ENCODE measurements at regions not wholly inside any gene's neighbourhood (a gene's known extent, or its start where the extent isn't known, plus 50 kb on each side); places are given as distances from the start of the nearest gene placed in this dataset.

- H3K27me3 ChIP-seq (replicated peaks in 1 of 7): no peaks in the 10 kb centered on the region
- no peak overlapping the region for H3K4me3 ChIP-seq
- intact Hi-C loops (cut with DNase I; ENCODE audit: low total_unique reads): no loop called here
- no peak for DNase-seq
- no peak overlapping the region for H3K27ac ChIP-seq
- H3K4me1 ChIP-seq: no peaks in the 10 kb centered on the region
- no peak for TF ChIP-seq CTCF (IDR thresholded peaks at IDR 0.05 in 8 of 11, conservative IDR thresholded peaks at IDR 0.05 in 3 of 11)
- no peak for TF ChIP-seq POLR2AphosphoS5 (IDR thresholded peaks at IDR 0.05)
- no peak for TF ChIP-seq POLR2A (IDR thresholded peaks at IDR 0.05)
- no peaks in the 10 kb centered on the region for H3K36me3 ChIP-seq
- WGBS, 5 donors: 78 to 94% (median 88%) methylated on average over 1 of the region's 1 CpG
- no peaks in the 10 kb centered on the region for H3K9me3 ChIP-seq
These were observed 572.3 kb downstream of the PYDC2 start for GRCh38 chr3:192033246-192033645.

GRCh38 chr3:192038726-192039125, 577.8 kb downstream of the PYDC2 start:
- 70 to 82% (median 78%) methylated on average over 3 of the region's 3 CpGs for WGBS, 5 donors
- no peak overlapping the region for H3K4me3 ChIP-seq
- no peaks in the 10 kb centered on the region for H3K4me1 ChIP-seq
- no peaks in the 10 kb centered on the region for H3K9me3 ChIP-seq
- no peak for TF ChIP-seq POLR2A (IDR thresholded peaks at IDR 0.05)
- no peak for TF ChIP-seq CTCF (IDR thresholded peaks at IDR 0.05 in 8 of 11, conservative IDR thresholded peaks at IDR 0.05 in 3 of 11)
- no peak for TF ChIP-seq POLR2AphosphoS5 (IDR thresholded peaks at IDR 0.05)
- no peak for DNase-seq
- intact Hi-C loops (cut with DNase I; ENCODE audit: low total_unique reads): no loop called here
- no peaks in the 10 kb centered on the region for H3K27me3 ChIP-seq (replicated peaks in 1 of 7)
- H3K36me3 ChIP-seq: no peaks in the 10 kb centered on the region
- H3K27ac ChIP-seq: no peak overlapping the region

GRCh38 chr3:192039593-192039992, 578.6 kb downstream of the PYDC2 start:
- Histone ChIP-seq H3K9me3 (no peaks in the 10 kb centered on the region), H3K27me3 (replicated peaks in 1 of 7) (no peaks in the 10 kb centered on the region), H3K36me3 (no peaks in the 10 kb centered on the region), H3K27ac (no peak overlapping the region), H3K4me3 (no peak overlapping the region), H3K4me1 (no peaks in the 10 kb centered on the region)
- 26 to 78% (median 67%) methylated on average over 5 of the region's 5 CpGs for WGBS, 5 donors
- TF ChIP-seq POLR2AphosphoS5 (IDR thresholded peaks at IDR 0.05) (no peak), CTCF (IDR thresholded peaks at IDR 0.05 in 8 of 11, conservative IDR thresholded peaks at IDR 0.05 in 3 of 11) (no peak), POLR2A (IDR thresholded peaks at IDR 0.05) (no peak)
- intact Hi-C loops (cut with DNase I; ENCODE audit: low total_unique reads): no loop called here
- no peak for DNase-seq

- no peak overlapping the region for H3K4me3 ChIP-seq
- H3K27me3 ChIP-seq (replicated peaks in 1 of 7): no peaks in the 10 kb centered on the region
- H3K9me3 ChIP-seq: peaks cover 0 to 7% (median 0%) of the 10 kb centered on the region in 8 donors
- 68 to 83% (median 81%) methylated on average over 5 of the region's 5 CpGs for WGBS, 5 donors
- no peak overlapping the region for H3K27ac ChIP-seq
- intact Hi-C loops (cut with DNase I; ENCODE audit: low total_unique reads): no loop called here
- no peaks in the 10 kb centered on the region for H3K36me3 ChIP-seq
- H3K4me1 ChIP-seq: no peaks in the 10 kb centered on the region
- TF ChIP-seq POLR2AphosphoS5 (IDR thresholded peaks at IDR 0.05) (no peak), POLR2A (IDR thresholded peaks at IDR 0.05) (no peak), CTCF (IDR thresholded peaks at IDR 0.05 in 8 of 11, conservative IDR thresholded peaks at IDR 0.05 in 3 of 11) (no peak)
- DNase-seq: no peak
These were observed 579.5 kb downstream of the PYDC2 start for GRCh38 chr3:192040282-192041043.

All from spleen (tissue), 11 donors.